ENCODE measurements at regions not wholly inside any gene's neighbourhood (a gene's known extent, or its start where the extent isn't known, plus 50 kb on each side); places are given as distances from the start of the nearest gene placed in this dataset.

- H3K27me3 ChIP-seq (ENCODE audit: control insufficient read depth, insufficient read depth, low read length), result no peaks in the 10 kb centered on the region
- intact Hi-C loops (cut with micrococcal nuclease), result no loop called here
- Mint-ChIP-seq H3K9me3 (peaks cover 5 to 16% of the 10 kb centered on the region in 2 donors), H3K4me3 (no peak overlapping the region), H3K36me3 (no peaks in the 10 kb centered on the region), H3K4me1 (no peaks in the 10 kb centered on the region), H3K27me3 (ENCODE audit: low read depth in 2 of 2) (no peaks in the 10 kb centered on the region), H3K27ac (no peak overlapping the region)
- H3K4me1 ChIP-seq (ENCODE audit: control insufficient read depth, insufficient read depth, low read length), result no peaks in the 10 kb centered on the region
- ATAC-seq (no peak), DNase-seq (no peak)
- H3K36me3 ChIP-seq (ENCODE audit: control insufficient read depth, insufficient read depth, low read length), result no peaks in the 10 kb centered on the region
- no peaks in the 10 kb centered on the region for H3K9me3 ChIP-seq (ENCODE audit: control insufficient read depth, insufficient read depth, low read length)
- no peak for TF ChIP-seq CTCF (IDR thresholded peaks at IDR 0.05)
- no peak overlapping the region for H3K4me3 ChIP-seq (ENCODE audit: low read length)
- H3K27ac ChIP-seq (ENCODE audit: low read length), result no peak overlapping the region
- WGBS (ENCODE audit: insufficient coverage), result no CpG with 5 or more reads among the region's 2 CpGs
These were observed 460.0 kb downstream of the KCNH5 start for GRCh38 chr14:62585247-62585646.

GRCh38 chr14:62592877-62593276 lies 452.4 kb downstream of the KCNH5 start:
- no peak overlapping the region for H3K27ac ChIP-seq (ENCODE audit: low read length)
- Mint-ChIP-seq H3K36me3 (peaks cover 11% of the 10 kb centered on the region), H3K4me3 (no peak overlapping the region), H3K27ac (no peak overlapping the region), H3K9me3 (peaks cover 14 to 17% of the 10 kb centered on the region in 2 donors), H3K4me1 (no peaks in the 10 kb centered on the region), H3K27me3 (ENCODE audit: low read depth in 2 of 2) (no peaks in the 10 kb centered on the region)
- H3K4me1 ChIP-seq (ENCODE audit: control insufficient read depth, insufficient read depth, low read length), result no peaks in the 10 kb centered on the region
- WGBS (ENCODE audit: insufficient coverage), result 100% methylated on average over 1 of the region's 1 CpG
- no peaks in the 10 kb centered on the region for H3K9me3 ChIP-seq (ENCODE audit: control insufficient read depth, insufficient read depth, low read length)
- ATAC-seq (no peak), DNase-seq (no peak)
- no peaks in the 10 kb centered on the region for H3K36me3 ChIP-seq (ENCODE audit: control insufficient read depth, insufficient read depth, low read length)
- intact Hi-C loops (cut with micrococcal nuclease), result no loop called here
- no peak overlapping the region for H3K4me3 ChIP-seq (ENCODE audit: low read length)
- no peaks in the 10 kb centered on the region for H3K27me3 ChIP-seq (ENCODE audit: control insufficient read depth, insufficient read depth, low read length)
- TF ChIP-seq CTCF (IDR thresholded peaks at IDR 0.05), result no peak

GRCh38 chr14:62597143-62597542 lies 448.1 kb downstream of the KCNH5 start:
- DNase-seq (no peak), ATAC-seq (no peak)
- intact Hi-C loops (cut with micrococcal nuclease), result no loop called here
- no CpG with 5 or more reads among the region's 1 CpG for WGBS (ENCODE audit: insufficient coverage)
- H3K4me1 Mint-ChIP-seq, result no peaks in the 10 kb centered on the region
- no peaks in the 10 kb centered on the region for H3K9me3 ChIP-seq (ENCODE audit: control insufficient read depth, insufficient read depth, low read length)
- no peaks in the 10 kb centered on the region for H3K4me1 ChIP-seq (ENCODE audit: control insufficient read depth, insufficient read depth, low read length)
- peaks cover 18 to 28% of the 10 kb centered on the region in 2 donors for H3K9me3 Mint-ChIP-seq
- no peak overlapping the region for H3K27ac Mint-ChIP-seq
- H3K27me3 Mint-ChIP-seq (ENCODE audit: low read depth in 2 of 2), result no peaks in the 10 kb centered on the region
- TF ChIP-seq CTCF (IDR thresholded peaks at IDR 0.05), result no peak
- H3K27ac ChIP-seq (ENCODE audit: low read length), result no peak overlapping the region
- no peaks in the 10 kb centered on the region for H3K27me3 ChIP-seq (ENCODE audit: control insufficient read depth, insufficient read depth, low read length)
- peaks cover 27% of the 10 kb centered on the region for H3K36me3 Mint-ChIP-seq
- no peak overlapping the region for H3K4me3 ChIP-seq (ENCODE audit: low read length)
- H3K4me3 Mint-ChIP-seq, result no peak overlapping the region
- no peaks in the 10 kb centered on the region for H3K36me3 ChIP-seq (ENCODE audit: control insufficient read depth, insufficient read depth, low read length)

GRCh38 chr14:62599616-62600385 lies 445.5 kb downstream of the KCNH5 start:
- H3K27me3 ChIP-seq (ENCODE audit: control insufficient read depth, insufficient read depth, low read length), result no peaks in the 10 kb centered on the region
- intact Hi-C loops (cut with micrococcal nuclease), result no loop called here
- H3K36me3 Mint-ChIP-seq, result peaks cover 27% of the 10 kb centered on the region
- H3K9me3 Mint-ChIP-seq, result peaks cover 15 to 26% of the 10 kb centered on the region in 2 donors
- WGBS (ENCODE audit: insufficient coverage), result 100% methylated on average over 1 of the region's 2 CpGs
- no peak for TF ChIP-seq CTCF (IDR thresholded peaks at IDR 0.05)
- no peak overlapping the region for H3K27ac Mint-ChIP-seq
- H3K27ac ChIP-seq (ENCODE audit: low read length), result no peak overlapping the region
- H3K9me3 ChIP-seq (ENCODE audit: control insufficient read depth, insufficient read depth, low read length), result no peaks in the 10 kb centered on the region
- H3K4me3 Mint-ChIP-seq, result no peak overlapping the region
- H3K4me3 ChIP-seq (ENCODE audit: low read length), result no peak overlapping the region
- H3K36me3 ChIP-seq (ENCODE audit: control insufficient read depth, insufficient read depth, low read length), result no peaks in the 10 kb centered on the region
- no peak for DNase-seq
- no peaks in the 10 kb centered on the region for H3K4me1 ChIP-seq (ENCODE audit: control insufficient read depth, insufficient read depth, low read length)
- H3K27me3 Mint-ChIP-seq (ENCODE audit: low read depth in 2 of 2), result no peaks in the 10 kb centered on the region
- H3K4me1 Mint-ChIP-seq, result no peaks in the 10 kb centered on the region
- ATAC-seq, result no peak

Data from natural killer cell (primary cell).